SK-N-SH (cell line): ENCODE measurements at regions not wholly inside any gene's neighbourhood (a gene's known extent, or its start where the extent isn't known, plus 50 kb on each side); places are given as distances from the start of the nearest gene placed in this dataset.

ENCODE experiments used
- CTCF ChIA-PET: fragments of 300-600, 350-600 bp; formaldehyde crosslinking; extraction: SDS; loops from one replicate; lab custom pipeline; 2021; lab: Yijun Ruan, JAX
- POLR2A ChIA-PET: fragments of 350-600 bp; sonication (Branson Sonifier 250); formaldehyde crosslinking; extraction: SDS; loops from one replicate; lab custom pipeline; 2020; ENCODE audit warnings: antibody characterized with exemption, inconsistent platforms; lab: Yijun Ruan, JAX
- DNase-seq: peaks from one replicate; pipeline ENCODE4 v3.0.0; 2012
- H2AFZ ChIP-seq: fragments of 200-600 bp; sonication (generic); 2 replicates; pipeline ENCODE4 v1.8.1; 2016; ENCODE audit warnings: antibody characterized with exemption, mild to moderate bottlenecking, low read depth
- H3F3A ChIP-seq: fragments of 200-600 bp; sonication (generic); replicated peaks from 2 replicates; pipeline ENCODE3; 2016; ENCODE audit warnings: antibody characterized with exemption, mild to moderate bottlenecking; ENCODE audit not compliant: insufficient read depth
- H3K27ac ChIP-seq, 2 experiments: fragments of 200-500 bp in 1 of 2; fragments of 200-600 bp in 1 of 2; sonication (Bioruptor generic) in 1 of 2; sonication (generic), shearing (Covaris generic) in 1 of 2; 2 replicates each; pipeline versions ENCODE4 v1.5.1 to v1.6.1; 2014 to 2016; ENCODE audit warnings: low read depth in 2 of 2, inconsistent platforms in 1 of 2, low read length in 1 of 2, mild to moderate bottlenecking in 1 of 2, mixed read lengths in 1 of 2
- H3K27me3 ChIP-seq: fragments of 200-600 bp; sonication (generic), shearing (Covaris generic); 2 replicates; pipeline ENCODE4 v1.6.1; 2016; ENCODE audit warnings: mixed run types; ENCODE audit not compliant: insufficient read depth
- H3K36me3 ChIP-seq, 2 experiments: fragments of 200-500 bp in 1 of 2; fragments of 200-600 bp in 1 of 2; sonication (Bioruptor generic) in 1 of 2; sonication (generic) in 1 of 2; replicated peaks in 1 of 2; 2 replicates each; pipeline versions ENCODE3 to v1.5.1; 2014 to 2016; ENCODE audit warnings: low read length in 1 of 2, mild to moderate bottlenecking in 1 of 2; ENCODE audit not compliant: insufficient read depth in 2 of 2, control insufficient read depth in 1 of 2
- H3K4me1 ChIP-seq, 2 experiments: fragments of 200-500 bp in 1 of 2; fragments of 200-600 bp in 1 of 2; sonication (Bioruptor generic) in 1 of 2; sonication (generic), shearing (Covaris generic) in 1 of 2; 2 replicates each; pipeline versions ENCODE4 v1.5.1 to v1.6.1; 2014 to 2016; ENCODE audit warnings: low read depth in 1 of 2, low read length in 1 of 2, mixed run types in 1 of 2; ENCODE audit not compliant: insufficient read depth in 2 of 2, control insufficient read depth in 1 of 2
- H3K4me2 ChIP-seq: fragments of 200-600 bp; sonication (generic), shearing (Covaris generic); 2 replicates; pipeline ENCODE4 v1.6.1; 2017; ENCODE audit warnings: mixed run types
- H3K4me3 ChIP-seq, 2 experiments: fragments of 200-500 bp in 1 of 2; fragments of 200-600 bp in 1 of 2; sonication (Bioruptor generic) in 1 of 2; sonication (generic), shearing (Covaris generic) in 1 of 2; 2 replicates each; pipeline versions ENCODE4 v1.5.1 to v1.8.1; 2014 to 2016; ENCODE audit warnings: low read depth in 2 of 2, inconsistent platforms in 1 of 2, low read length in 1 of 2, mild to moderate bottlenecking in 1 of 2, mixed read lengths in 1 of 2, moderate library complexity in 1 of 2
- H3K79me2 ChIP-seq: fragments of 200-600 bp; sonication (generic); 2 replicates; pipeline ENCODE4 v1.8.1; 2017; ENCODE audit warnings: mild to moderate bottlenecking; ENCODE audit not compliant: insufficient read depth
- H3K9ac ChIP-seq: fragments of 200-600 bp; sonication (generic); 2 replicates; pipeline ENCODE4 v1.6.1; 2017; ENCODE audit warnings: mixed run types
- H3K9me2 ChIP-seq: fragments of 200-600 bp; sonication (generic); 2 replicates; pipeline ENCODE4 v1.6.1; 2017; ENCODE audit warnings: mixed run types
- H3K9me3 ChIP-seq: fragments of 200-600 bp; sonication (generic); 2 replicates; pipeline ENCODE4 v1.6.1; 2017; ENCODE audit warnings: mixed run types, mild to moderate bottlenecking, moderate library complexity
- H4K20me1 ChIP-seq: fragments of 200-600 bp; sonication (generic); 2 replicates; pipeline ENCODE4 v1.6.1; 2017; ENCODE audit warnings: mild to moderate bottlenecking, mixed run types; ENCODE audit not compliant: insufficient read depth
- CHD2 ChIP-seq: fragments of 150-350 bp; IDR thresholded peaks from 2 replicates; pipeline ENCODE4 v1.6.1; 2018; ENCODE audit warnings: low read length; ENCODE audit not compliant: partially characterized antibody
- ELF1 ChIP-seq: IDR thresholded peaks from 2 replicates; pipeline ENCODE4 v1.4.0; 2012
- EZH2phosphoT487 ChIP-seq: fragments of 200-600 bp; sonication (generic); IDR thresholded peaks from 2 replicates; pipeline ENCODE4 v1.6.1; 2017; ENCODE audit warnings: low read depth, mixed run types, mild to moderate bottlenecking, antibody characterized with exemption, moderate library complexity, borderline replicate concordance
- FOXJ3 ChIP-seq: sonication (generic); formaldehyde crosslinking; IDR thresholded peaks from 2 replicates; pipeline ENCODE4 v1.5.1; 2020; ENCODE audit warnings: mild to moderate bottlenecking, missing genetic modification reagents
- GABPA ChIP-seq: IDR thresholded peaks from 2 replicates; pipeline ENCODE4 v1.4.0; 2012; ENCODE audit warnings: low read depth, mild to moderate bottlenecking
- GATA2 ChIP-seq: sonication (generic); formaldehyde crosslinking; IDR thresholded peaks from 2 replicates; pipeline ENCODE4 v1.5.0; 2020; ENCODE audit warnings: mild to moderate bottlenecking, missing genetic modification reagents
- IRF3 ChIP-seq: fragments of 150-350 bp; IDR thresholded peaks from 2 replicates; pipeline ENCODE4 v1.6.1; 2016; ENCODE audit warnings: mild to moderate bottlenecking, low read depth, low read length
- JUND ChIP-seq: IDR thresholded peaks from 2 replicates; pipeline ENCODE4 v1.4.0; 2012
- MEF2A ChIP-seq: IDR thresholded peaks from 2 replicates; pipeline ENCODE4 v1.4.0; 2012; ENCODE audit warnings: low read depth, borderline replicate concordance
- MXI1 ChIP-seq: IDR thresholded peaks from 2 replicates; pipeline ENCODE4 v1.6.1; 2012; ENCODE audit warnings: mild to moderate bottlenecking, low read depth, low read length, improper control_type of control experiment
- NRF1 ChIP-seq: IDR thresholded peaks from 2 replicates; pipeline ENCODE4 v1.6.1; 2012; ENCODE audit warnings: low read depth, mild to moderate bottlenecking, low read length
- PBX3 ChIP-seq: IDR thresholded peaks from 2 replicates; pipeline ENCODE4; 2012
- POLR2AphosphoS5 ChIP-seq: IDR thresholded peaks from 2 replicates; pipeline ENCODE4 v1.6.1; 2012; ENCODE audit warnings: low read depth, low read length
- RAD21 ChIP-seq: IDR thresholded peaks from 2 replicates; pipeline ENCODE4 v1.6.1; 2012; ENCODE audit warnings: mild to moderate bottlenecking, low read length
- RCOR1 ChIP-seq: fragments of 150-350 bp; IDR thresholded peaks from 2 replicates; pipeline ENCODE4 v1.6.1; 2017; ENCODE audit warnings: antibody characterized with exemption, low read length
- SIN3A ChIP-seq: IDR thresholded peaks from 2 replicates; pipeline ENCODE4 v1.6.1; 2012; ENCODE audit warnings: low read depth, mild to moderate bottlenecking, low read length, moderate library complexity, borderline replicate concordance
- SMC3 ChIP-seq: IDR thresholded peaks from 2 replicates; pipeline ENCODE4 v1.6.1; 2012; ENCODE audit warnings: low read depth, low read length, improper control_type of control experiment
- TEAD4 ChIP-seq: IDR thresholded peaks from 2 replicates; pipeline ENCODE4 v1.4.0; 2012; ENCODE audit warnings: mild to moderate bottlenecking, borderline replicate concordance; ENCODE audit not compliant: insufficient read depth
- YY1 ChIP-seq: IDR thresholded peaks from 2 replicates; pipeline ENCODE4 v1.4.0; 2012; ENCODE audit warnings: low read depth, mild to moderate bottlenecking
- ZBTB33 ChIP-seq: IDR thresholded peaks from 2 replicates; pipeline ENCODE4 v1.4.0; 2012; ENCODE audit warnings: low read depth, borderline replicate concordance
- WGBS: methylation state at CpG from one replicate; pipeline ENCODE4 v1.1.6; 2017; ENCODE audit warnings: low lambda C conversion rate; 5-methylcytosine and 5-hydroxymethylcytosine counted together

- Histone ChIP-seq H3K9me3 (no peaks in the 10 kb centered on the region), H3F3A (no peaks in the 10 kb centered on the region), H3K27ac (no peak overlapping the region), H2AFZ (no peak overlapping the region), H3K4me3 (no peak overlapping the region), H3K27me3 (no peaks in the 10 kb centered on the region), H3K79me2 (no peaks in the 10 kb centered on the region), H3K9ac (no peak overlapping the region), H3K4me1 (no peaks in the 10 kb centered on the region), H3K4me2 (no peak overlapping the region), H3K36me3 (no peaks in the 10 kb centered on the region), H4K20me1 (no peaks in the 10 kb centered on the region), H3K9me2 (no peaks in the 10 kb centered on the region)
- no peak for TF ChIP-seq ZBTB33
- TF ChIP-seq RCOR1, result no peak
- TF ChIP-seq SIN3A, result no peak
- TF ChIP-seq GATA2 (CRISPR knock-in tag), result no peak
- no peak for TF ChIP-seq SMC3
- no peak for TF ChIP-seq MEF2A
- no peak for TF ChIP-seq EZH2phosphoT487
- TF ChIP-seq GABPA, result no peak
- no peak for TF ChIP-seq IRF3
- TF ChIP-seq JUND, result no peak
- no peak for TF ChIP-seq POLR2AphosphoS5
- WGBS, result 93% methylated on average over 3 of the region's 3 CpGs
- no peak for DNase-seq
- ChIA-PET POLR2A (no interaction called here), CTCF (no interaction called here)
Observed at GRCh38 chr6:135753196-135753595, 98.3 kb upstream of the PDE7B start.

- POLR2A ChIA-PET, result no interaction called here
- Histone ChIP-seq H3K4me2 (no peak overlapping the region), H3K79me2 (no peaks in the 10 kb centered on the region), H3K27ac (no peak overlapping the region), H2AFZ (no peak overlapping the region), H3K9me3 (no peaks in the 10 kb centered on the region), H4K20me1 (no peaks in the 10 kb centered on the region), H3K9ac (no peak overlapping the region), H3K4me3 (no peak overlapping the region), H3K4me1 (no peaks in the 10 kb centered on the region), H3F3A (no peaks in the 10 kb centered on the region), H3K36me3 (no peaks in the 10 kb centered on the region), H3K27me3 (no peaks in the 10 kb centered on the region), H3K9me2 (no peaks in the 10 kb centered on the region)
- 86% methylated on average over 5 of the region's 5 CpGs for WGBS
- DNase-seq, result no peak
- CTCF ChIA-PET, result interaction anchor here (1.7 kb wide), 1 partner anchor 224 kb away, joined by 3 read pairs; no protein-coding TSS in a partner anchor
- TF ChIP-seq NRF1 (no peak), POLR2AphosphoS5 (no peak), FOXJ3 (no peak), YY1 (no peak), IRF3 (no peak), TEAD4 (no peak), ELF1 (no peak), PBX3 (no peak), CHD2 (no peak), GATA2 (CRISPR knock-in tag) (no peak), RCOR1 (no peak), RAD21 (no peak), ZBTB33 (no peak), JUND (no peak), MXI1 (no peak)
Observed at GRCh38 chr6:135759831-135760230, 91.7 kb upstream of the PDE7B start.
